IMR-90 (cell line): ENCODE measurements at regions not wholly inside any gene's neighbourhood (a gene's known extent, or its start where the extent isn't known, plus 50 kb on each side); places are given as distances from the start of the nearest gene placed in this dataset.
A peak's percentile ranks its signal among the peaks of the same experiment; 100 is the strongest.

ENCODE experiments used
- ATAC-seq: fragments of 200-7000 bp; cut with Tn5 transposase; 2 replicates; pipeline ENCODE4 v1.9.1; 2020; ENCODE audit warnings: low read depth, mild to moderate bottlenecking, moderate library complexity
- BruUV-seq: library from RNA; stranded (reverse); fragments of 400-500 nt; replicated peaks from 2 replicates; lab custom pipeline; 2021; lab: Mats Ljungman, UMichigan
- CTCF ChIA-PET: fragments of 300-600 bp; formaldehyde crosslinking; extraction: SDS; loops from one replicate; lab custom pipeline; 2021; ENCODE audit warnings: antibody characterized with exemption; lab: Yijun Ruan, JAX
- POLR2A ChIA-PET: fragments of 300-600 bp; sonication (Branson Sonifier 250); formaldehyde crosslinking; loops from one replicate; lab custom pipeline; 2022; ENCODE audit warnings: antibody characterized with exemption; ENCODE audit not compliant: unreplicated experiment; lab: Charles Lee
- DNase-seq: peaks from one replicate; pipeline ENCODE4 v3.0.0; 2013
- H2AFZ ChIP-seq: replicated peaks from 2 replicates; pipeline ENCODE3; 2013; ENCODE audit warnings: low read length, mild to moderate bottlenecking; ENCODE audit not compliant: poor library complexity
- H2AK5ac ChIP-seq: 2 replicates; pipeline ENCODE4 v1.6.1; 2013; ENCODE audit warnings: low read depth, low read length, inconsistent platforms
- H2AK9ac ChIP-seq: replicated peaks from 2 replicates; pipeline ENCODE3; 2013; ENCODE audit warnings: mild to moderate bottlenecking, low read depth, low read length, moderate library complexity; ENCODE audit not compliant: poor library complexity
- H2BK120ac ChIP-seq: 2 replicates; pipeline ENCODE4 v1.6.1; 2013; ENCODE audit warnings: low read depth, low read length, inconsistent platforms
- H2BK15ac ChIP-seq: 3 replicates; pipeline ENCODE4 v1.6.1; 2013; ENCODE audit warnings: low read depth, low read length, inconsistent platforms
- H2BK20ac ChIP-seq: 2 replicates; pipeline ENCODE4 v1.6.1; 2013; ENCODE audit warnings: low read depth, mild to moderate bottlenecking, inconsistent platforms, low read length, moderate library complexity
- H2BK5ac ChIP-seq: 2 replicates; pipeline ENCODE4 v1.6.1; 2013; ENCODE audit warnings: mild to moderate bottlenecking, low read depth, low read length, inconsistent platforms; ENCODE audit not compliant: poor library complexity, severe bottlenecking
- H3K14ac ChIP-seq: replicated peaks from 2 replicates; pipeline ENCODE4 v1.6.1; 2013; ENCODE audit warnings: low read depth, low read length, inconsistent platforms
- H3K18ac ChIP-seq: 2 replicates; pipeline ENCODE4 v1.6.1; 2013; ENCODE audit warnings: low read depth, low read length, control low read depth
- H3K23ac ChIP-seq: 2 replicates; pipeline ENCODE4 v1.6.1; 2013; ENCODE audit warnings: low read depth, low read length, inconsistent platforms
- H3K27ac ChIP-seq: 2 replicates; pipeline ENCODE4 v1.5.1; 2013; ENCODE audit warnings: mild to moderate bottlenecking, control low read depth, low read length; ENCODE audit not compliant: insufficient read depth
- H3K27me3 ChIP-seq: 2 replicates; pipeline ENCODE4 v1.6.1; 2013; ENCODE audit warnings: low read length; ENCODE audit not compliant: control insufficient read depth, insufficient read depth
- H3K36me3 ChIP-seq: 2 replicates; pipeline ENCODE4 v1.6.1; 2013; ENCODE audit warnings: low read length, mixed read lengths; ENCODE audit not compliant: control insufficient read depth, insufficient read depth
- H3K4ac ChIP-seq: 2 replicates; pipeline ENCODE4 v1.6.1; 2013; ENCODE audit warnings: low read depth, low read length, inconsistent platforms
- H3K4me1 ChIP-seq: 2 replicates; pipeline ENCODE4 v1.6.1; 2013; ENCODE audit warnings: low read length, mixed read lengths; ENCODE audit not compliant: control insufficient read depth, insufficient read depth
- H3K4me2 ChIP-seq: 2 replicates; pipeline ENCODE4 v1.6.1; 2013; ENCODE audit warnings: low read depth, mild to moderate bottlenecking, control low read depth, low read length, moderate library complexity
- H3K4me3 ChIP-seq: 2 replicates; pipeline ENCODE4 v1.5.1; 2013; ENCODE audit warnings: low read depth, mild to moderate bottlenecking, control low read depth, low read length, moderate library complexity; ENCODE audit not compliant: insufficient read depth
- H3K56ac ChIP-seq: 2 replicates; pipeline ENCODE4 v1.6.1; 2013; ENCODE audit warnings: low read length, inconsistent platforms; ENCODE audit not compliant: insufficient read depth; ENCODE audit errors: extremely low read depth
- H3K79me1 ChIP-seq, 2 experiments: 2 replicates each; pipeline ENCODE4 v1.6.1; 2013; ENCODE audit warnings: low read length in 2 of 2, inconsistent platforms in 1 of 2, low read depth in 1 of 2
- H3K9ac ChIP-seq: 2 replicates; pipeline ENCODE4 v1.6.1; 2013; ENCODE audit warnings: low read depth, low read length, control low read depth
- H3K9me1 ChIP-seq: 2 replicates; pipeline ENCODE4 v1.6.1; 2013; ENCODE audit warnings: low read length, inconsistent platforms; ENCODE audit not compliant: insufficient read depth
- H3K9me3 ChIP-seq: 2 replicates; pipeline ENCODE4 v1.6.1; 2013; ENCODE audit warnings: low read length; ENCODE audit not compliant: control insufficient read depth, insufficient read depth
- H4K20me1 ChIP-seq: 2 replicates; pipeline ENCODE4 v1.6.1; 2013; ENCODE audit warnings: low read length, inconsistent platforms; ENCODE audit not compliant: insufficient read depth
- H4K5ac ChIP-seq: 2 replicates; pipeline ENCODE4 v1.6.1; 2013; ENCODE audit warnings: mild to moderate bottlenecking, low read depth, low read length, control low read depth
- H4K8ac ChIP-seq, 2 experiments: 2 replicates each; pipeline ENCODE4 v1.6.1; 2013; ENCODE audit warnings: low read depth in 2 of 2, low read length in 2 of 2, control low read depth in 1 of 2, inconsistent platforms in 1 of 2
- H4K91ac ChIP-seq: 2 replicates; pipeline ENCODE4 v1.6.1; 2013; ENCODE audit warnings: low read depth, low read length, inconsistent platforms; ENCODE audit not compliant: insufficient read depth
- BHLHE40 ChIP-seq: fragments of 150-350 bp; IDR thresholded peaks from 2 replicates; pipeline ENCODE4 v1.6.1; 2016; ENCODE audit warnings: mild to moderate bottlenecking, low read depth, low read length
- CHD1 ChIP-seq: IDR thresholded peaks from 2 replicates; pipeline ENCODE4 v1.6.1; 2012; ENCODE audit warnings: low read depth, low read length, improper control_type of control experiment
- ELK1 ChIP-seq: fragments of 150-350 bp; IDR thresholded peaks from 2 replicates; pipeline ENCODE4 v1.6.1; 2016; ENCODE audit warnings: low read depth, mild to moderate bottlenecking, low read length, moderate library complexity, borderline replicate concordance
- FOS ChIP-seq: fragments of 150-350 bp; IDR thresholded peaks from 2 replicates; pipeline ENCODE4 v1.6.1; 2016; ENCODE audit warnings: low read depth, low read length
- MXI1 ChIP-seq: IDR thresholded peaks from 2 replicates; pipeline ENCODE4 v1.6.1; 2012; ENCODE audit warnings: low read depth, mild to moderate bottlenecking, low read length, moderate library complexity, borderline replicate concordance
- NFE2L2 ChIP-seq: fragments of 150-350 bp; IDR thresholded peaks from 2 replicates; pipeline ENCODE4 v1.6.1; 2016; ENCODE audit warnings: low read depth, mild to moderate bottlenecking, low read length
- POLR2A ChIP-seq: IDR thresholded peaks from 2 replicates; pipeline ENCODE4 v1.6.1; 2012; ENCODE audit warnings: mild to moderate bottlenecking, low read depth, low read length
- RAD21 ChIP-seq: IDR thresholded peaks from 2 replicates; pipeline ENCODE4 v1.6.1; 2012; ENCODE audit warnings: low read length, improper control_type of control experiment
- RCOR1 ChIP-seq: IDR thresholded peaks from 2 replicates; pipeline ENCODE4 v1.6.1; 2012; ENCODE audit warnings: mild to moderate bottlenecking, low read length, improper control_type of control experiment; ENCODE audit not compliant: insufficient replicate concordance
- USF2 ChIP-seq: fragments of 150-350 bp; IDR thresholded peaks from 2 replicates; pipeline ENCODE4 v1.6.1; 2017; ENCODE audit warnings: mild to moderate bottlenecking, antibody characterized with exemption, low read length, low read depth
- dilution Hi-C: fragments of 300-500 bp; cut with HindIII; formaldehyde crosslinking; loops from one replicate; pipeline ENCODE4 v1.14.3; 2018; ENCODE audit warnings: low sequenced_read_pairs; ENCODE audit not compliant: unreplicated experiment
- in situ Hi-C: fragments of 300-500 bp; cut with MboI; formaldehyde crosslinking; loops from 3 replicates; pipeline ENCODE4 v1.14.3; 2019; ENCODE audit warnings: low sequenced_read_pairs, inconsistent platforms, mixed read lengths
- intact Hi-C: fragments of 100-400 bp; cut with micrococcal nuclease; formaldehyde crosslinking; loops from 2 replicates; pipeline ENCODE4 v1.10.0; 2022
- TF ChIP-seq, protein P1 (sequence below): conservative IDR thresholded peaks from 2 replicates; pipeline ENCODE4 v1.5.1; 2012; ENCODE audit warnings: mild to moderate bottlenecking, low read depth, low read length, improper control_type of control experiment

DNA sequence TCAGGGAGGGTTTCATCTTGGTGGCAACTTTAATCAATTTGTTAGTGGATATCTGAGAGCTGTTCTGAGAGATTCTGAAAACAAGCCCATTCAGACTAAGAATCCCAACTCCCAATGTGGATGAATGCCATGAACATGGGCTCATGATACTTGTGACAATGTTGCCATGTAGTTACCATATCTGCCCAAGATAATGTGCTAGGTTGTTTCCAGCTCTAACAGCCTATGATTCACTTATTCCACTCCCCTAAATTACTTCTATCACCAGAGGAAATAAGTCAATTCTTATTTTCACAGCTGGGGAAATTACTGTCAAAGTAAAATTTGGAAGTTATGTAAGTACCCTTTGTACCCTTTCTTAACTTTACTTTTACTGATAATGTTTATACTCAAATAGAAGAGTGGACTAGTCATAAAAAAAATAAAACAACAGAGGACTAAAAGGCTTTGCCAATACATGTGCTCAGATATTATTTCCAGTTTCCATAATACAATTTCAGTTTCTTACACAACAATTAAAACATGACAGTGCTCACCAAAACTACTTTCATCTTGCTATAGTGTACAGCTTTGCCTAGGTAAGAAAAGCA lies 1101.7 kb upstream of the INTU start:
- intact Hi-C loops, result no loop called here
- POLR2A ChIA-PET, result no interaction called here
- no peak overlapping the region for H2BK20ac ChIP-seq
- H3K27ac ChIP-seq, result no peak overlapping the region
- H3K56ac ChIP-seq, result no peak overlapping the region
- H2AK9ac ChIP-seq, result no peak overlapping the region
- no peaks in the 10 kb centered on the region for H3K27me3 ChIP-seq
- H2BK5ac ChIP-seq, result no peak overlapping the region
- CTCF ChIA-PET, result no interaction called here
- no peak overlapping the region for H3K9ac ChIP-seq
- no peak overlapping the region for H2BK15ac ChIP-seq
- H3K4ac ChIP-seq, result no peak overlapping the region
- H4K20me1 ChIP-seq, result no peaks in the 10 kb centered on the region
- H3K9me1 ChIP-seq, result no peaks in the 10 kb centered on the region
- no peak overlapping the region for H3K18ac ChIP-seq
- in situ Hi-C loops, result no loop called here
- no peak for TF ChIP-seq NFE2L2
- no peak for TF ChIP-seq RAD21
- TF ChIP-seq, protein P1, sequence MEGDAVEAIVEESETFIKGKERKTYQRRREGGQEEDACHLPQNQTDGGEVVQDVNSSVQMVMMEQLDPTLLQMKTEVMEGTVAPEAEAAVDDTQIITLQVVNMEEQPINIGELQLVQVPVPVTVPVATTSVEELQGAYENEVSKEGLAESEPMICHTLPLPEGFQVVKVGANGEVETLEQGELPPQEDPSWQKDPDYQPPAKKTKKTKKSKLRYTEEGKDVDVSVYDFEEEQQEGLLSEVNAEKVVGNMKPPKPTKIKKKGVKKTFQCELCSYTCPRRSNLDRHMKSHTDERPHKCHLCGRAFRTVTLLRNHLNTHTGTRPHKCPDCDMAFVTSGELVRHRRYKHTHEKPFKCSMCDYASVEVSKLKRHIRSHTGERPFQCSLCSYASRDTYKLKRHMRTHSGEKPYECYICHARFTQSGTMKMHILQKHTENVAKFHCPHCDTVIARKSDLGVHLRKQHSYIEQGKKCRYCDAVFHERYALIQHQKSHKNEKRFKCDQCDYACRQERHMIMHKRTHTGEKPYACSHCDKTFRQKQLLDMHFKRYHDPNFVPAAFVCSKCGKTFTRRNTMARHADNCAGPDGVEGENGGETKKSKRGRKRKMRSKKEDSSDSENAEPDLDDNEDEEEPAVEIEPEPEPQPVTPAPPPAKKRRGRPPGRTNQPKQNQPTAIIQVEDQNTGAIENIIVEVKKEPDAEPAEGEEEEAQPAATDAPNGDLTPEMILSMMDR, result no peak
- no peak for TF ChIP-seq FOS
- no peak for TF ChIP-seq CHD1
- TF ChIP-seq POLR2A, result no peak
- TF ChIP-seq RCOR1, result no peak
- TF ChIP-seq USF2, result no peak
- TF ChIP-seq ELK1, result no peak
- TF ChIP-seq MXI1, result no peak
- TF ChIP-seq BHLHE40, result no peak
- no peaks in the 10 kb centered on the region for H3K9me3 ChIP-seq
- no peak overlapping the region for H3K23ac ChIP-seq
- no TSS peak for BruUV-seq
- no peak overlapping the region for H4K5ac ChIP-seq
- ATAC-seq (no peak), DNase-seq (peak; percentile 2)
- H3K4me2 ChIP-seq, result no peak overlapping the region
- no peaks in the 10 kb centered on the region for H3K79me1 ChIP-seq
- no peak overlapping the region for H3K14ac ChIP-seq
- no peaks in the 10 kb centered on the region for H3K36me3 ChIP-seq
- dilution Hi-C loops, result no loop called here
- peaks cover 2% of the 10 kb centered on the region; the same call in 1 of the 2 replicates for H3K4me1 ChIP-seq
- no peak overlapping the region for H2BK120ac ChIP-seq
- no peak overlapping the region for H4K91ac ChIP-seq
- no peak overlapping the region for H4K8ac ChIP-seq
- H2AFZ ChIP-seq, result no peak overlapping the region
- H2AK5ac ChIP-seq, result no peak overlapping the region
- H3K4me3 ChIP-seq, result no peak overlapping the region
